Immature natural killer cell (primary cell): ENCODE measurements at regions not wholly inside any gene's neighbourhood (a gene's known extent, or its start where the extent isn't known, plus 50 kb on each side); places are given as distances from the start of the nearest gene placed in this dataset.

ENCODE experiments used
- DNase-seq, 3 donors: peaks; one replicate each; pipeline ENCODE4 v3.0.0; 2022; ENCODE audit warnings: mixed read lengths in 1 of 3
- H3K27ac Mint-ChIP-seq, 6 donors: one replicate each; pipeline ENCODE4 v1.8.0; 2020; ENCODE audit warnings: mixed read lengths in 6 of 6, mild to moderate bottlenecking in 5 of 6, inconsistent platforms in 4 of 6, moderate library complexity in 3 of 6
- H3K27me3 Mint-ChIP-seq, 3 donors: one replicate each; pipeline ENCODE4 v1.8.0; 2020 to 2021; ENCODE audit warnings: low read depth in 3 of 3, mild to moderate bottlenecking in 3 of 3, mixed read lengths in 3 of 3, moderate library complexity in 3 of 3, inconsistent platforms in 1 of 3
- H3K36me3 Mint-ChIP-seq, 3 donors: one replicate each; pipeline ENCODE4 v1.8.0; 2020; ENCODE audit warnings: mixed read lengths in 3 of 3, inconsistent platforms in 2 of 3, mild to moderate bottlenecking in 2 of 3
- H3K4me1 Mint-ChIP-seq, 2 donors: one replicate each; pipeline ENCODE4 v1.8.0; 2020; ENCODE audit warnings: inconsistent platforms in 2 of 2, mild to moderate bottlenecking in 2 of 2, mixed read lengths in 2 of 2, moderate library complexity in 1 of 2
- H3K4me3 Mint-ChIP-seq, 5 donors: one replicate each; pipeline ENCODE4 v1.8.0; 2020; ENCODE audit warnings: mild to moderate bottlenecking in 5 of 5, mixed read lengths in 5 of 5, inconsistent platforms in 3 of 5, moderate library complexity in 3 of 5
- H3K9me3 Mint-ChIP-seq, 6 donors: one replicate each; pipeline ENCODE4 v1.8.0; 2020; ENCODE audit warnings: mild to moderate bottlenecking in 6 of 6, mixed read lengths in 6 of 6, inconsistent platforms in 4 of 6, moderate library complexity in 3 of 6

DNA sequence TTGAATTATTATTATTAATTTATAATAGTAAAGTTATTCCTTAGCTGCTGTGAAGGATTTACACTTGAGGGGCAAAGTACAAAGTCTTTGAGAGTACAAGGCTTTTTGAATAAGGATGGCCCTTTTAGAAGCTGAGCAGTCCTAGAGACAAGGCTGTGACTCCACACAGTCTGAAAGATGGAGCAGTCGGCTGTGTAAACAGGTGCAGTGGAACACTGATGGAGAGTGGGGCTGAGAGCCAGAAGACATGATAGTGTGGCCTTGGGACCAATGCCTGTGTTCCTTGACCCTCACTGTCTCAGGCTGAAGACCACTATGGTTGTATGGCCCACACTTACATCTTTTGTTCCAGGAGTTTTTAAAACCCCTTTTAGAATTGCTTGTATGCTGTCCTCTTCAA lies 311.2 kb upstream of the PHF14 start:
- H3K27me3 Mint-ChIP-seq: peaks cover 0 to 3% (median 2%) of the 10 kb centered on the region in 3 donors
- H3K9me3 Mint-ChIP-seq: peaks cover 0 to 1% (median 0%) of the 10 kb centered on the region in 6 donors
- no peak for DNase-seq
- H3K4me1 Mint-ChIP-seq: peaks cover 11 to 14% of the 10 kb centered on the region in 2 donors
- no peak overlapping the region for H3K4me3 Mint-ChIP-seq
- H3K36me3 Mint-ChIP-seq: no peaks in the 10 kb centered on the region
- no peak overlapping the region for H3K27ac Mint-ChIP-seq

DNA sequence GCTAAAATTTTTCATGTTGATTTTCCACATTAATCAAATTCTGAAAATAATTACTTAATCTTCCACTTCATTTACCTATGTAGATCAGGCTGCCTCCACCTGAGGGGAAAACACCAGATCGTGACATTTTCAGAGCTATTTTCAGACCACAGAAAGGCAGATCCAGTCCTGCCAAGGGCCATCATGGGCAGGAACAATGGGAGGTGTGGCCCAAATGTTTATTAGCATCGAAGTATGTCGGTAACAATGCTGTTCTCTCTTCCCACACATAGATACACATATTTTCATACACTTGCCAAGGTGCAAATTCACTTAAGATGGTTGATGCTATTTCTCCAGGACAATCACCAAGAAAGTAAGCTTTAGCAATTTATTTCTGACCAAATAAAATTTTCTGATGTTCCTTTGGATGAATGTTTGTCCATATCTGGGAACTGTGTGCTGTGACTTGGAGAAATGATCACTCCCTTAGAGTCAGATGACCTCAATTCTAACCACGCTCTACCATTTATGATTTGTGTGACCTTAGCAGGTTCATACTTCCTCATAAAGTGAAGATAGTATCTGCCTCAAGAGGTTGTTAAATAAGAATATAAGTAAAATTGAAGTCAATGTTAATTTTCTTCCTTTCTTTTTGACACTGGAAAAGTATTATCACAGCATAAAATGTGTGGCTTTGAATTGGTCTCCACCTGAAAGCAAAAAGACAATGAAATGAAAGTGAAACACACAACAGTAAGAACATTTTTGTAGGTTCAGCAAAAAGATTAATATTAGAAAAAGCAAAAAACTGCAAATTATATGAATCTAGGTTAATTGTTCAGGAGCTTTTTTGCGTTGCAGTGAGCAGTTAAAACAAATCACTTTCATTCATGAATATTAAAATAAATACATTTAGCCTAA lies 310.4 kb upstream of the PHF14 start:
- Mint-ChIP-seq H3K27ac (peak overlapping the region in 1 of 6 donors; percentile 53), H3K27me3 (peaks cover 0 to 3% (median 2%) of the 10 kb centered on the region in 3 donors), H3K4me3 (peak overlapping the region; percentile 4 to 74 (median 34)), H3K36me3 (no peaks in the 10 kb centered on the region), H3K4me1 (peaks cover 11 to 14% of the 10 kb centered on the region in 2 donors), H3K9me3 (peaks cover 0 to 1% (median 0%) of the 10 kb centered on the region in 6 donors)
- no peak for DNase-seq

DNA sequence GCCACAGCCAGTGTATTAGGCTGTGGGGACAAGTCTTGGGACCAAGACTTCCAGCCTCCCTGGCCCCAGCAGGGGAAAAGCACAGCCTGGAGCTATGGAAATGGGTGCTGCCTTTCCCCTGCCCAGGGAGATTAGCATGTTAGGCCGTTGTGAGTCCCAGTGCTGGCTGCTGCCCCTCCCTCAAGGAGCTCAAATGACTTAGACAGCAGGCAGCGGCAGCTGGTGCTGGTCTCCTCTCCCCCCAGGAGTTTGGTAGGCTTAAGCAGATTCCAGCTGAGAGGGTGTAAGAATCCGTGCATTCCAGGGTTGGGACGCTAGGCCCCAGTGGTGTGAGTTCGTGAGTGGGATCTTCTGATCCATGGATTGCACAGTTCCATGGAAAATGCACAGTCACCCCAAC lies 301.5 kb upstream of the PHF14 start:
- Mint-ChIP-seq H3K4me3 (no peak overlapping the region), H3K36me3 (peaks cover 0 to 3% (median 0%) of the 10 kb centered on the region in 3 donors), H3K9me3 (peaks cover 0 to 11% (median 0%) of the 10 kb centered on the region in 6 donors)

DNA sequence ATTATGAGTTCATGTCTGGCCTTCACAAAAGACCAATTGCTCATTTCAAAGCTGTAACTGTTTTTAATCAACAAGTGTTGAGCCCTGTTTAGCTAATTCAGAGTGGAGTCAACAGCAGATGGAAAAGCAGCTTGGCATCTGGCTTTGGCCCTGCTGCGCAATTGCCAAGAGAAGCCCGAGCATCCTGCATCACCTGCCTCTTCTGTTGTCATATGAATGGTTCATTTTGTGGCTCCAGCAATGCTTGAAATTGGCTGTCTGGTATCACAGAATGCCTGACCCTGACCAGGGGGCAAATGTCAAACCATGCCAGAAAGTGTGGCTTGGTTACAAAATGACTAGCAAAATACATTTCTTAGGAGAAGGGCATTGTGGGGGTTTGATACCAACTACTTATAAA lies 296.5 kb upstream of the PHF14 start:
- no peaks in the 10 kb centered on the region for H3K4me1 Mint-ChIP-seq
- H3K27ac Mint-ChIP-seq: no peak overlapping the region
- H3K9me3 Mint-ChIP-seq: peaks cover 0 to 3% (median 0%) of the 10 kb centered on the region in 6 donors

More for the DNA sequence above, 301.5 kb upstream of the PHF14 start:
- H3K27ac Mint-ChIP-seq: no peak overlapping the region
- no peak for DNase-seq
- no peaks in the 10 kb centered on the region for H3K4me1 Mint-ChIP-seq
- peaks cover 0 to 7% (median 3%) of the 10 kb centered on the region in 3 donors for H3K27me3 Mint-ChIP-seq

DNA sequence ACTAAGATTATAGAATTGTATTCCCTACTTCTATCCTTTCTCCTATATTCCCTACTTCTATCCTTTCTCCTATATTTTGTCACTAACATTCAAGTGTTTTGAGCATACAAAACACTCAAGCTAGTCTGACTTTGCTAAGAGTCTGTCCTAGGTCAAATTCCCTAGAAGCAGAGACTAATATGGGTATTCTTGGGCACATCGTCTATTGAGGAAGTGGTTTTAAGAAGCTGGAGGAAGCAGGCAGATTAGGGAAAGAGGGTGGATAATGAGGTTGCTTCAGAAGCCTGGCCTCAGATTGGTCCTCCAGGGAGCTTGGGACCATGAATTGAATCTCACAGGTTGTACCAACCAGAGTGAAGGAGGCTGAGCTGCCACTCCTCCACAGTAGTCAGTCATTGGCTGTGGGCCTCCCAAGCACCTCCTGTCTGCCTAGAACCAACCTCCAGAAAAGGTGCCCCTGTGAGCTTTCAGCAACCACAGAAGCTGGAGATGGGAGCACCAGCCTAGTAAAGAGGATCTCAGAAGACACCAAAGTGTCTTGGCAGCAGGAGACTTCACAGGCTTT lies 295.9 kb upstream of the PHF14 start:
- DNase-seq: no peak
- peaks cover 0 to 3% (median 0%) of the 10 kb centered on the region in 3 donors for H3K36me3 Mint-ChIP-seq
- no peaks in the 10 kb centered on the region for H3K4me1 Mint-ChIP-seq
- peaks cover 0 to 4% (median 0%) of the 10 kb centered on the region in 3 donors for H3K27me3 Mint-ChIP-seq
- H3K4me3 Mint-ChIP-seq: no peak overlapping the region
- H3K9me3 Mint-ChIP-seq: peaks cover 0 to 3% (median 0%) of the 10 kb centered on the region in 6 donors
- no peak overlapping the region for H3K27ac Mint-ChIP-seq

More for the DNA sequence above, 296.5 kb upstream of the PHF14 start:
- no peak for DNase-seq
- peaks cover 0 to 3% (median 0%) of the 10 kb centered on the region in 3 donors for H3K36me3 Mint-ChIP-seq
- H3K4me3 Mint-ChIP-seq: no peak overlapping the region
- H3K27me3 Mint-ChIP-seq: peaks cover 0 to 4% (median 0%) of the 10 kb centered on the region in 3 donors

DNA sequence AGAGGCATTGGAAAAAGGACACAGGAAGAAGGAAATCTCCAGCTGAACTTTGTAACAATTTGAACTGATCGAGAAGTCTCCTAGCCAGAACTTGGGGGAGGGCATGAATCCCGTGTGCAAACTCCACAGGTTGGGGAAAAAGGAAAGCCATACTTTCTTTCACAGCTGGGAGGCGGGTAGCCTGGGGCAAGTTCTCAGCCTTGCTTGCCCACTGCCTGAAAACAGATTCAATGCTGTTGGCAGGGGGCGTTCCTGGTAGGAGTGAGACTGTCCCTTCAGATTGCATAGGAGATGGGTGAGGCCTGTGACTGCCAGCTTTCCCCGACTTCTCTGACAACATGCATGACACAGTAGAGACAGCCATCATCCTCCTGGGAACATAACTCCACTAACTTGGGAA lies 289.1 kb upstream of the PHF14 start:
- H3K27me3 Mint-ChIP-seq: peaks cover 2 to 6% (median 3%) of the 10 kb centered on the region in 3 donors
- no peak for DNase-seq
- H3K9me3 Mint-ChIP-seq: peaks cover 0 to 5% (median under 1%) of the 10 kb centered on the region in 6 donors
- no peaks in the 10 kb centered on the region for H3K4me1 Mint-ChIP-seq
- no peaks in the 10 kb centered on the region for H3K36me3 Mint-ChIP-seq
- H3K27ac Mint-ChIP-seq: no peak overlapping the region
- no peak overlapping the region for H3K4me3 Mint-ChIP-seq

DNA sequence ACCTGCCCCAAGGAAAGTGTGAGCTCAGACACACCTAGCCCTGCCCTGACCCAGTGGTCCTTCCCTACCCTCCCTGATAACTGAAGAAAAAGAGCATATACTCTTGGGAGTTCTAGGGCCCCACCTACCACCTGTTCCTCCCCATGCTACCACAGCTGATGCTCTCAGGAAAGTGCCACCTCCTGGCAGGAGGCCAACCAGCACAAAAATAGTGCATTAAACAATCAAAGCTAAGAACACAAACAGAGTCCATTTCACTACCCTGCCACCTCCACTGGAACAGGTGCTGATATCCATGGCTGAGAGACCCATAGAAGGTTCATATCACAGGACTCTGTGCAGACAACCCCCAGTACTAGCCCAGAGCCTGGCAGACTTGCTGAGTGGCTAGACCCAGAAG lies 288.6 kb upstream of the PHF14 start:
- Mint-ChIP-seq H3K27me3 (peaks cover 2 to 6% (median 3%) of the 10 kb centered on the region in 3 donors), H3K36me3 (no peaks in the 10 kb centered on the region), H3K27ac (no peak overlapping the region), H3K4me1 (no peaks in the 10 kb centered on the region), H3K9me3 (peaks cover 0 to 5% (median under 1%) of the 10 kb centered on the region in 6 donors), H3K4me3 (no peak overlapping the region)
- no peak for DNase-seq

DNA sequence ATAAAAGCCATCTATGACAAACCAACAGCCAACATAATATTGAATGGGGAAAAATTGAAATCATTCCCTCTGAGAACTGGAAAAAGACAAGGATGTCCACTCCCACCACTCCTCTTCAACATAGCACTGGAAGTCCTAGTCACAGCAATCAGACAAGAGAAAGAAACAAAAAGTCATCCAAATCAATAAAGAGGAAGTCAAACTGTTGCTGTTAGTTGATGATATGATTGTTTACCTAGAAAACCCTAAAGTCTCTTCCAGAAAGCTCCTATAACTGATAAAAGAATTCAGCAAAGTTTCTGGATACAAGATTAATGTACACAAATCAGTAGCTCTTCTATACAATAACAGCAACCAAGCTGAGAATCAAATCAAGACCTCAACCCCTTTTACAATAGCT lies 285.1 kb upstream of the PHF14 start:
- no peak overlapping the region for H3K27ac Mint-ChIP-seq
- H3K27me3 Mint-ChIP-seq: peaks cover 2 to 6% (median 2%) of the 10 kb centered on the region in 3 donors
- H3K4me3 Mint-ChIP-seq: no peak overlapping the region
- no peak for DNase-seq
- H3K4me1 Mint-ChIP-seq: no peaks in the 10 kb centered on the region
- H3K9me3 Mint-ChIP-seq: peaks cover 0 to 5% (median under 1%) of the 10 kb centered on the region in 6 donors
- H3K36me3 Mint-ChIP-seq: peaks cover 0 to 3% (median 0%) of the 10 kb centered on the region in 3 donors

DNA sequence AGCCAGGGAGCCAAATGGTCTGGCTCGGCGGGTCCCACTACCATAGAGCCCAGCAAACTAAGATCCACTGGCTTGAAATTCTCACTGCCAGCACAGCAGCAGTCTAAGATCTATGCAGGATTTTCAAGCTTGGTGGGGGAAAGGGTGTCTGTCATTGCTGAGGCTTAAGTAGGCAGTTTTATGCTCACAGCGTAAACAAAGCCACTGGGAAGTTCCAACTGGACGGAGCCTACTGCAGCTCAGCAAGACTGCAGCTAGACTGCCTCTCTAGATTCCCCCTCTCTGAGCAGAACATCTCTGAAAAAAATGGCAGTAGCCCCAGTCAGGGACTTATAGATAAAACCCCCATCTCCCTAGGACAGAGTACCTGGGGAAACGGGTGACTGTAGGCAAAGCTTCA lies 277.6 kb upstream of the PHF14 start:
- no peak overlapping the region for H3K27ac Mint-ChIP-seq
- no peaks in the 10 kb centered on the region for H3K4me1 Mint-ChIP-seq
- H3K27me3 Mint-ChIP-seq: peaks cover 1 to 5% (median 5%) of the 10 kb centered on the region in 3 donors
- H3K36me3 Mint-ChIP-seq: no peaks in the 10 kb centered on the region
- DNase-seq: no peak
- no peak overlapping the region for H3K4me3 Mint-ChIP-seq
- H3K9me3 Mint-ChIP-seq: peaks cover 0 to 14% (median 0%) of the 10 kb centered on the region in 6 donors

DNA sequence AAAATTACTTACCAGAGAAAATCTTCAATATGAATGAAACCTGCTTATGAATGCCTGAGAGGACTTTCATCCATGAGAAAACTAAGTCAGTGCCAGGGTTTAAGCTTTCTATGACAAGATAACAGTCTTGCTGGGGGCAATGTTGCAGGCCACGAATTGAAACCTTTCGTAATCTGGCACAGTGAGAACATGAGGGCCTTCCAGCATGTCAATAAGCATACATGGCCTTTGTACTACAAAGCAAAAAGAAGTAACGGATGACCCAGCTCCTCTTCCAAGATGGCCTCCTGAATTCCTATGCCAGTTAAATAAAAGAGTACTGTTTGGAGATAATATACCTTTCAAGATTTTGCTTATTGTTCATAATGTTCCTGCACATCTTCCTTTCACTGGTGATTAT lies 270.6 kb upstream of the PHF14 start:
- Mint-ChIP-seq H3K4me3 (no peak overlapping the region), H3K27ac (no peak overlapping the region), H3K27me3 (peaks cover 0 to 3% (median 2%) of the 10 kb centered on the region in 3 donors), H3K4me1 (no peaks in the 10 kb centered on the region), H3K36me3 (no peaks in the 10 kb centered on the region), H3K9me3 (peaks cover 0 to 4% (median 0%) of the 10 kb centered on the region in 6 donors)
- no peak for DNase-seq

DNA sequence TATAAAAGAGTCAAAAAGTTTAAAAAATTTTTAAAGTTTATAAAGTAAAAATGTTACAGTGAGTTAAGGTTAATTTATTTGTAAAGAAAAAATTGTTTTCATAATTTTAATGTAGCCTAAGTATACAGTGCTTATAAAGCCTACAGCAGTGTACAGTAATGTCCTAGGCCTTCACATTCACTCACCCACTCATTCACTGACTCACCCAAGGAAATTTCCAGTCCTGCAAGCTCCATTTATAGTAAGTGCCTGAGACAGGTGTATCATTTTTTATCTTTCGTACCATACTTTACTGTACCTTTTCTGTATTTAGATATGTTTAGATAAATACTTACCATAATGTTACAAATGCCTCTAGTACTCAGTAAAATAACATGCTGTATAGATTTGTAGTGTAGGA lies 269.7 kb upstream of the PHF14 start:
- no peak overlapping the region for H3K4me3 Mint-ChIP-seq
- peaks cover 0 to 3% (median 2%) of the 10 kb centered on the region in 3 donors for H3K27me3 Mint-ChIP-seq
- no peaks in the 10 kb centered on the region for H3K36me3 Mint-ChIP-seq
- no peak overlapping the region for H3K27ac Mint-ChIP-seq
- H3K4me1 Mint-ChIP-seq: no peaks in the 10 kb centered on the region
- peaks cover 0 to 4% (median 0%) of the 10 kb centered on the region in 6 donors for H3K9me3 Mint-ChIP-seq
- no peak for DNase-seq

DNA sequence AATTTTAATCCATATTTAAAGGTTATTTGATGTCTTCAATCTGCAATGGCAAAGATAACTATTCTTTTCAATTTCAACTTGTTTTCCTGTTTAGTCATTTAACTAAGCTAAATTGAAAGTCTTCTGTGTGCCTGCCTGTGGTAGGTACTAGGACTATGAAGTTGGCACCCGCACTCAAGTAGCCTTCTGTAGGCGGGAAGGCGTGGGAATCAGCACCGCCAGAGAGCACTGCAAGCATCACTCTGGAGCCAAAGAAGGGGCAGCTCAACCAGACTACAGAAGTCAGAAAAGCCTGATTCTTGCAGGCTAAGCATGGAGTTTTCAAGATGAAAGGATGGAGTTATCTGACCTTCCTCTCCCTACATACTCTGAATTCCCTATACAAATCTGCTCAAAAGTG lies 269.0 kb upstream of the PHF14 start:
- Mint-ChIP-seq H3K9me3 (no peaks in the 10 kb centered on the region), H3K27ac (no peak overlapping the region), H3K36me3 (no peaks in the 10 kb centered on the region), H3K4me3 (no peak overlapping the region), H3K4me1 (no peaks in the 10 kb centered on the region), H3K27me3 (peaks cover 0 to 3% (median 2%) of the 10 kb centered on the region in 3 donors)
- no peak for DNase-seq

DNA sequence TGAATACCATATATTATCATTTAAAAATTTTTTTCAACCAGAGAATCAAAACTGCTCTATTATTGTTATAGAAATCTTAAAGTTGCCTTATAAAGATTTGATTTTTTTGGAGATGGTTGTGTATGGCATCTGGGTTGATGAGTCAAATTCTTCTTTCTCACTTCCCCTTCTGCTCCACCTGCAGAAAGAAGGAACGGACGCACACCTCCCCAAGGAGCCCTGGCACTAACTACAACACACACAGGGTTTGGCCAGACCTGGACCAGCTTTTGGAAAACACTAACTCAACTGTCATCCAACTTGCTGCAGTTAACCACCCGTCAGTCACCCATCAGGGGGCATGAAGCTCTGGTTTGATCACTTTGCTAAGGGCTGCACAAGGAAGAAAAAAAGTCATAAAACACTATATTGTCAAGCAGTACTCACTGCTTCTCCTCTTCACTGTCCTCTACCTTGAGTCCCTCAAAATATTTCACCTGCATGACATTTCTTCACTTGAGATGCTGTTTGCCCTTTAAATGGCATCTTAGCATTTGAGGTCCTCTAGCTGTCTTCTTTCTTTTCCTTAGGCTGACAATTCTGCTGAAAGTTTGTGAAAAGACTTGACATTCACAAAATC lies 266.7 kb upstream of the PHF14 start:
- H3K36me3 Mint-ChIP-seq: no peaks in the 10 kb centered on the region
- no peaks in the 10 kb centered on the region for H3K27me3 Mint-ChIP-seq
- H3K4me3 Mint-ChIP-seq: no peak overlapping the region
- H3K9me3 Mint-ChIP-seq: no peaks in the 10 kb centered on the region
- H3K27ac Mint-ChIP-seq: no peak overlapping the region
- H3K4me1 Mint-ChIP-seq: no peaks in the 10 kb centered on the region
- DNase-seq: no peak

DNA sequence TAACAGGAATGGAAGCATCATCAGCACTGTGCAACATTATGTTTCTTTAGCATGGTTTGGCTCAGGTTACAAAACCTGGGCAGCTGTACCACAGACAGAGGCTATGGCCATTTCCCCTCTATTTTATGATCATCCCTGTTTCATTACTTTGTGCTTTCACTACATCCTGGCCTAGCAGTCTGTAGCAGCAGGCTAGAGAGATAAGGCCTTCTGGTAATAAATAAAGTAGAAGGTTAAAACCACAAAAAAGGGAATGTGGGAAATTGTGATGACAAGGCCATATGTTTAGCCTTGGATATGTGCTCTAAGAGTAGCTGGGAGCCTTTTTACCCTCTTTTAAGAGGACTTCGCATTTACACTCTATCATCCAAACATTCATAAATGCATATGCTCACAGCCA lies 266.2 kb upstream of the PHF14 start:
- H3K27ac Mint-ChIP-seq: no peak overlapping the region
- no peak overlapping the region for H3K4me3 Mint-ChIP-seq
- no peaks in the 10 kb centered on the region for H3K9me3 Mint-ChIP-seq
- H3K36me3 Mint-ChIP-seq: no peaks in the 10 kb centered on the region
- H3K27me3 Mint-ChIP-seq: no peaks in the 10 kb centered on the region
- H3K4me1 Mint-ChIP-seq: no peaks in the 10 kb centered on the region
- DNase-seq: no peak
